Omental fat pad (tissue), 3 donors: ENCODE measurements at regions not wholly inside any gene's neighbourhood (a gene's known extent, or its start where the extent isn't known, plus 50 kb on each side); places are given as distances from the start of the nearest gene placed in this dataset.
A peak's percentile ranks its signal among the peaks of the same experiment; 100 is the strongest.

Source experiments
- ATAC-seq: fragments of 150-250 bp; one replicate; pipeline ENCODE4 v1.9.1; 2016; ENCODE audit warnings: mild to moderate bottlenecking, moderate library complexity; ENCODE audit not compliant: low FRiP score
- DNase-seq: peaks from one replicate; pipeline ENCODE4 v3.0.0-alpha.2; 2019; ENCODE audit warnings: low spot score
- TF ChIP-seq, protein P1 (sequence below), 3 donors: fragments of 450-650 bp; IDR thresholded peaks; one replicate each; pipeline ENCODE4 v1.5.1; 2016 to 2017; ENCODE audit warnings: antibody characterized with exemption in 3 of 3, mild to moderate bottlenecking in 3 of 3, moderate library complexity in 2 of 3

- no peak for ATAC-seq
- TF ChIP-seq, protein P1, sequence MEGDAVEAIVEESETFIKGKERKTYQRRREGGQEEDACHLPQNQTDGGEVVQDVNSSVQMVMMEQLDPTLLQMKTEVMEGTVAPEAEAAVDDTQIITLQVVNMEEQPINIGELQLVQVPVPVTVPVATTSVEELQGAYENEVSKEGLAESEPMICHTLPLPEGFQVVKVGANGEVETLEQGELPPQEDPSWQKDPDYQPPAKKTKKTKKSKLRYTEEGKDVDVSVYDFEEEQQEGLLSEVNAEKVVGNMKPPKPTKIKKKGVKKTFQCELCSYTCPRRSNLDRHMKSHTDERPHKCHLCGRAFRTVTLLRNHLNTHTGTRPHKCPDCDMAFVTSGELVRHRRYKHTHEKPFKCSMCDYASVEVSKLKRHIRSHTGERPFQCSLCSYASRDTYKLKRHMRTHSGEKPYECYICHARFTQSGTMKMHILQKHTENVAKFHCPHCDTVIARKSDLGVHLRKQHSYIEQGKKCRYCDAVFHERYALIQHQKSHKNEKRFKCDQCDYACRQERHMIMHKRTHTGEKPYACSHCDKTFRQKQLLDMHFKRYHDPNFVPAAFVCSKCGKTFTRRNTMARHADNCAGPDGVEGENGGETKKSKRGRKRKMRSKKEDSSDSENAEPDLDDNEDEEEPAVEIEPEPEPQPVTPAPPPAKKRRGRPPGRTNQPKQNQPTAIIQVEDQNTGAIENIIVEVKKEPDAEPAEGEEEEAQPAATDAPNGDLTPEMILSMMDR (IDR thresholded peaks at IDR 0.05) = no peak
- DNase-seq = no peak
Observed at GRCh38 chr11:116226731-116227130, 546.1 kb downstream of the BUD13 start.

DNA sequence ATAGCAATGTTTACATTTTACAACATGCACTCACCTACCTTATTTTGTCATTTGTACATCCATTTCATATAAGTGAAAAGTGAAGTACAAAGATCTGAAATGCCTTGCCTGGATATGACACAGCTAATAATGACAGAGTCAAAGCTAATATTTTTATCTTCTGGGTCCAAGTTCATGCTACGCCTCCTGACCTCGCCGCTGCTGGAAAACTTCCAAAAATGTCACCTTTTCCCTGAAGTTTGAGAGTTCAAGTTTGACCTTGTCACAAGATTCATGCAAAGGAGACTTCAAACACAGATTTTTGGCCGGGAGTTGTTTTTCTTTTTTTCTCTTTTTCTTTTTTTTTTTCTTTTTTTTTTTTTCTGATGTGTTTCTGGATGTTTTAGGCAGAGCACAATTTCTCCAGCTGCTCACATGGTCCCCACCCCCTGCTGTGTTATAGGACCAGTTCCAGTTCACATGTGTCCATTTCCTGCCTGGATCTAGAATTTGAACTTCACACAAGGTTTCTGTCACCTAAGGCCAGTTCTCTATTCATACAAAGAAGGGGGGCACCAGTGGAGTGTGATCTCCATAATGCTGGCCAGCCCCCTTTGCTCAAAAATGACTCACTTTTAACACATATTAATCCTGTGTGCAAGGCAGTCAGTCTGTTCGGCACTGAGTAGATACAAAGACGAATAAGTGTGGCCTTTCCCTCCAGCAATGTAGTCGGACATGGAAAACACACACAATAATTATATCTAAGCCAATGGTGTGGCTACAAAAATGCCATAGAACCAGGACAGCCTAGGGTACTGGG lies 546.8 kb downstream of the BUD13 start:
- no peak for ATAC-seq
- TF ChIP-seq, protein P1 (IDR thresholded peaks at IDR 0.05) = no peak
- no peak for DNase-seq

DNA sequence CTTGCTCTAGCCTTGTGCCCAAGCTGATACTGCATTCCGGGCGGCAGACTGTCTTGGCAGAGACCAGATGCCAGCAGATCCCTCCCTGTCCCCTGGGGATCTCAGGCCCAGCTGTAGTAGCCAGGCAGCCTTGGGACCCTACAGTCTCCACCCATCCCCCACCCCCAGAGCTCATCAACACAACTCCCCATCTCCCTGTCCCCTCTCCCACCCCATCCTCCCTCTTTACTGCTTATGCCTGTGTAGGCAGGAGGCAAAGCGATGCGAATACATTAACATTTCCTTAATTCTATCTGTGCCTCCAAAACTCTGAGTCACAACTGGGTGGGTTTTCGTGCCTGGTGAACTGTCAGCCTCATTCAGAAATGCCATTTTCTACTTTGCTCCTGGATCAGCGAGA lies 547.6 kb downstream of the BUD13 start:
- no peak for DNase-seq
- TF ChIP-seq, protein P1 (IDR thresholded peaks at IDR 0.05) = no peak
- no peak for ATAC-seq

- TF ChIP-seq, protein P1 (IDR thresholded peaks at IDR 0.05) = no peak
- ATAC-seq = no peak
- no peak for DNase-seq
Observed at GRCh38 chr11:116224889-116225200, 547.9 kb downstream of the BUD13 start.

DNA sequence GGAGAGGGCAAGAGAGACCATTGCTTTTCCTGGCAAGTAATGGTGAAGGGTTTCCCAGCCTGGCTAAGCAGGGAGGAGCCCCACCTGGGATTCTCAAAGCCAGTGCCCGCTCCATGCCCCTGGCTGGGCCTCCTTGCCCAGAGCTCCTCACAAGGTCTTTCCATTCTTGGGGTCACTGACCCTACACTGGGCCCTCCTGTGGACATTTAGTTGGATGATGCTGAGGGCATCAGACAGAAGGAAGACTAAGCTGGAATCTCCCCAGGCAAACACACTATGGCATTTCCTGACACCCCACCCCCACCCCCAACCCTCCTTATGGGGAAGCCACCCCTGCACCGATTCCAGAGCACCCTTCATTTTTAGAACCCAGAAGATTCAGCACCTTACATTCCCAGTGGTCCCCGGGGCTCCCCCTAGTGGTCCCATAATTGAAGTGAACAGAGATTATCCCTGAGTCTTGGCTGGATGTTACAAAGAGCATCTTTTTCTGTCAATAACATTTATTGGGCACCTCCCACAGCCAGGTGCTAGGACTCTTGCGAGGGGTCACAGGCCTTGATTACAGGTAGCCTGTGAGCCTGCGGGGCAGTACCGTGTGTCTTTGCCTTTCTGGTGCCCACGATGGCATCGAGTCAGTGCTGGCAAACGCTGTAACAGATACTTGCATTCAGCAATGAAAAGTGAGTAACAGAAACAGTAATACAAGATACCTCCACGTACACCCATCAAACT lies 548.5 kb downstream of the BUD13 start:
- ATAC-seq (no peak), DNase-seq (peak; percentile 47)
- TF ChIP-seq, protein P1 (IDR thresholded peaks at IDR 0.05) = no peak

- ATAC-seq = no peak
- no peak for DNase-seq
Observed at GRCh38 chr11:116221351-116221750, 551.4 kb downstream of the BUD13 start.

More at GRCh38 chr11:116221351-116221750, 551.4 kb downstream of the BUD13 start:
- TF ChIP-seq, protein P1 (IDR thresholded peaks at IDR 0.05) = no peak
